Activated CD8-positive, alpha-beta T cell treated with anti-CD3 and anti-CD28 coated beads for 36 hours (primary cell): ENCODE measurements at regions not wholly inside any gene's neighbourhood (a gene's known extent, or its start where the extent isn't known, plus 50 kb on each side); places are given as distances from the start of the nearest gene placed in this dataset.
"Not testable (repeated sequence)": the region's sequence is repeated elsewhere in the genome, so short reads cannot be mapped to it uniquely, and the experiment has no call there.

ENCODE experiments used
- ATAC-seq: fragments of 200-7000 bp; cut with Tn5 transposase; one replicate; pipeline ENCODE4 v1.10.0; 2021; ENCODE audit warnings: mild to moderate bottlenecking, moderate library complexity
- CTCF ChIA-PET: fragments of 350-600 bp; sonication (Branson Sonifier 250); formaldehyde crosslinking; loops from one replicate; lab custom pipeline; 2021; ENCODE audit warnings: antibody characterized with exemption; lab: Charles Lee
- POLR2A ChIA-PET: fragments of 350-600 bp; sonication (Branson Sonifier 250); formaldehyde crosslinking; loops from one replicate; lab custom pipeline; 2021; ENCODE audit warnings: antibody characterized with exemption; lab: Charles Lee
- DNase-seq: peaks from one replicate; pipeline ENCODE4 v3.0.0-alpha.2; 2020
- H3K27ac Mint-ChIP-seq: one replicate; pipeline ENCODE4 v1.8.0; 2021; ENCODE audit warnings: mild to moderate bottlenecking, mixed read lengths
- H3K27me3 Mint-ChIP-seq: one replicate; pipeline ENCODE4 v1.8.0; 2021; ENCODE audit warnings: mixed read lengths
- H3K36me3 Mint-ChIP-seq: one replicate; pipeline ENCODE4 v1.8.0; 2021; ENCODE audit warnings: low read depth, mixed read lengths
- H3K4me1 Mint-ChIP-seq: one replicate; pipeline ENCODE4 v1.8.0; 2021; ENCODE audit warnings: low read depth, mixed read lengths
- H3K4me3 Mint-ChIP-seq: one replicate; pipeline ENCODE4 v1.8.0; 2021; ENCODE audit warnings: mild to moderate bottlenecking, moderate library complexity, mixed read lengths
- H3K9me3 Mint-ChIP-seq: one replicate; pipeline ENCODE4 v1.8.0; 2021; ENCODE audit warnings: mixed read lengths
- intact Hi-C: fragments of 100-400 bp; cut with micrococcal nuclease; formaldehyde crosslinking; loops from one replicate; pipeline ENCODE4 v1.10.0; 2022
- TF ChIP-seq, protein P1 (sequence below): fragments of 200-600 bp; IDR thresholded peaks from one replicate; pipeline ENCODE4 v1.8.0; 2022; ENCODE audit warnings: antibody characterized with exemption, mild to moderate bottlenecking

DNA sequence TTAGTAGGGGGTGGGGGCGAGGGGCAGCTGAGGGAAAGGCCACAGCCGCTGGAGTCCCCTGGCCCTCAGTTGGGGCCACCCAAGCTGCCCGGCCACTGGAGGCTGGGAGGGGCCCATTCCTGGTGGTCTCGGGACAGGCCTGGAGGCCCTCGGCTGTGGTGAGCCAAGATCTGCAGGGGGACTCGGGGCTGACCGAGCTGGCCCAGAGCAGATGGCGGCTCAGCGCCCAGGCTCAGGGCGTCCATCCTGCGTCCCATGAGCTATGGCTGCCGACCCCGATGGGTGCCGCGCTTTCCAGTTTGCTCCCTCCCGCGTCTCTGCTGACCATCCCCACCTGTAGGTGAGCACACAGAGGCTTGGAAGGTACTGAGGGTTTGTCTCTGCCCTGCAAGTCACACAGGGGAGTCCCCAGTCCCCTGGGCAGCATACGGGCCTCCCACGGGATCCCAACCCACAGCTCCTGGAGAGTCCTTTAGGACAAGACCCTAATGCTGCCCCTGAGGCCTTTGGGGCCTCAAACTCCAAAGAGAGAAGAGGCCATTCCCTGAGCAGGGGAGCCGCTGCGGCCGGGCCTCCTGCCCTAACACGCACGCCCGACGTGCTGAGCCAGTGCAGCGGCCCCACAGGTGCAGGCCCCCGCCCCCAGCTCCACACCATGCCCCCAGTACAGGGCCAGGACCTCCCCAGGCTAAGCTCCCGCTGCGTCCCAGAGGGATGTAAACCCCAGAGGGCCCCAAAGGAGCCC is 107.2 kb downstream of the MICALL2 start:
- TF ChIP-seq, protein P1, sequence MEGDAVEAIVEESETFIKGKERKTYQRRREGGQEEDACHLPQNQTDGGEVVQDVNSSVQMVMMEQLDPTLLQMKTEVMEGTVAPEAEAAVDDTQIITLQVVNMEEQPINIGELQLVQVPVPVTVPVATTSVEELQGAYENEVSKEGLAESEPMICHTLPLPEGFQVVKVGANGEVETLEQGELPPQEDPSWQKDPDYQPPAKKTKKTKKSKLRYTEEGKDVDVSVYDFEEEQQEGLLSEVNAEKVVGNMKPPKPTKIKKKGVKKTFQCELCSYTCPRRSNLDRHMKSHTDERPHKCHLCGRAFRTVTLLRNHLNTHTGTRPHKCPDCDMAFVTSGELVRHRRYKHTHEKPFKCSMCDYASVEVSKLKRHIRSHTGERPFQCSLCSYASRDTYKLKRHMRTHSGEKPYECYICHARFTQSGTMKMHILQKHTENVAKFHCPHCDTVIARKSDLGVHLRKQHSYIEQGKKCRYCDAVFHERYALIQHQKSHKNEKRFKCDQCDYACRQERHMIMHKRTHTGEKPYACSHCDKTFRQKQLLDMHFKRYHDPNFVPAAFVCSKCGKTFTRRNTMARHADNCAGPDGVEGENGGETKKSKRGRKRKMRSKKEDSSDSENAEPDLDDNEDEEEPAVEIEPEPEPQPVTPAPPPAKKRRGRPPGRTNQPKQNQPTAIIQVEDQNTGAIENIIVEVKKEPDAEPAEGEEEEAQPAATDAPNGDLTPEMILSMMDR, result no peak
- intact Hi-C loops, result no loop called here
- ATAC-seq, result no peak
- Mint-ChIP-seq H3K27ac (no peak overlapping the region), H3K27me3 (peaks cover 11% of the 10 kb centered on the region), H3K4me1 (no peaks in the 10 kb centered on the region), H3K4me3 (no peak overlapping the region), H3K9me3 (no peaks in the 10 kb centered on the region), H3K36me3 (no peaks in the 10 kb centered on the region)
- DNase-seq, result no peak
- ChIA-PET CTCF (no interaction called here), POLR2A (no interaction called here)

DNA sequence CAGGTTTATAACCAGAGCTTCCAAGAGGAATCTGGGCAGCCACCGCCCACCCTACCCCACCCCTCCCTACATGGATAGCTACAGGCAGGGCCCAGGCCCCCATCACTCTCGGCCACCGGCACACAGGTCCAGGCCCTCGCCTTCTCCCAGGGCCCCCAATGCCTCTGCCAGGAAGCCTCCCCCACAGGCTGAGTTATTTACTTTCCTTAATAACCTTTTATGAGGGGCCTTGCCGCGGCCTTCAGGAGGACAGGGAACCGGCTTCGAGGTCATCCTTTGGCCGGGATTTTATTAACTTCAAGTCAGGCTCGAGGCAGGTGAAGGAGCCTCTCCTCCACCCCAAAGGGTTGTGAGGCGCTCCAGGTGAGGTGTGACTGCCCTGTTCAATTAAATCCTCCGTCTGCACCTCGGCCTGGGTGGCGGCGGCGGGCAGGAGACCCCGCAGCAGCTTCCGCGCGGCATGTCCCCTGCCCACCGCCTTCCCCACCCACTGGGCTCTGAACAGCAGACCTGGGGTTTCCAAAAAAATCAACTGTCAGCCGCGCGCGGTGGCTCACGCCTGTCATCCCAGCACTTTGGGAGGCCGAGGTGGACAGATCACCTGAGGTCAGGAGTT is 106.5 kb downstream of the MICALL2 start:
- ChIA-PET CTCF (no interaction called here), POLR2A (no interaction called here)
- Mint-ChIP-seq H3K36me3 (no peaks in the 10 kb centered on the region), H3K27me3 (peaks cover 11% of the 10 kb centered on the region), H3K9me3 (no peaks in the 10 kb centered on the region), H3K4me1 (no peaks in the 10 kb centered on the region), H3K4me3 (no peak overlapping the region), H3K27ac (no peak overlapping the region)
- intact Hi-C loops, result no loop called here
- no peak for DNase-seq
- TF ChIP-seq, protein P1, result no peak
- ATAC-seq, result no peak

DNA sequence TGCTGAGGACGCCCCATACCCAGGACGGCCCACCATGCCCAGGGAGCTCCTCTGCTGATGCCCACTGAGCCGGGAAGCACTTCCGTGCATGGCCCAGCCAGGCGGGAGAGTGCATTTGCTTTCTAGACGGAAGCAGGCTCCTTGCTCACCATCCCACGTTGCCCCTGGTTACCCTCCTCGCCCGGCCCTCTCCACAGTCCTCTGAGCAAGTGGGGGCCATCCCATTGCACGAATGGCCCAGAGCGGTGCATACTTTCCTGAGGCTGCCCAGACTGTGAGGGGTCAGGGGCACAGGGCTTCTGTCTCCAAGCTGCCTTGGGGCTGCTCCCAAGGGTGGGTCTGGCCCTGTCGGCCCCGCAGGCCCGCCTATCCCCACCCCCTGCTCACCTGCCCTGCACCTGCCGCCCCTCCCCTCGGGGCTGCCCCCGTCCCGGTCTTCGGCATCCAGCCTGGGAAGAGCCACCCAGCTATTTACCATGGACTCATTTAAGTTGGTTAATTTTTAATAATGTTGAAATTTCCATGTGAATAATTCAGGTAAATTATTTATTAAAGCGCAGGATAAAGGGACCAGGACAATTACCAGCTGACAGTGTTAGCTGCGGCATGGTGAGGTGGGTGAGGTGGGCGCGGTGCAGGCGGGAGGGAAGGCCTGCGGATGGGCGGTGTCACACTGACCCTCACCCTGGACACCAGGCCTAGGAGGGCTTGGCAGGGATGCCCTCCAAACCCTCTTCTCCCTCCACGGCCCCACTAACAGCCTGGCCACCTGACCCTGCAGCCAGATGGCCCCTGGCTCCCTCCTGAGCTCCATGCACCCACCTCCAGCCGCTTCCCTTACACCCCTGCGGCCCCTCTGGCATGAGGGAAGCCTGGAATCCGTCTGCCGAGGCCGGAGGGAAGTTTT is 104.4 kb downstream of the MICALL2 start:
- Mint-ChIP-seq H3K27ac (no peak overlapping the region), H3K4me1 (no peaks in the 10 kb centered on the region), H3K9me3 (no peaks in the 10 kb centered on the region), H3K36me3 (no peaks in the 10 kb centered on the region), H3K27me3 (peaks cover 7% of the 10 kb centered on the region), H3K4me3 (no peak overlapping the region)
- TF ChIP-seq, protein P1, result no peak
- POLR2A ChIA-PET, result no interaction called here
- ATAC-seq (no peak), DNase-seq (no peak)
- CTCF ChIA-PET, result interaction anchor here (1.0 kb wide), 1 partner anchor 58 kb away, joined by 3 read pairs; no protein-coding TSS in a partner anchor
- intact Hi-C loops, result no loop called here

DNA sequence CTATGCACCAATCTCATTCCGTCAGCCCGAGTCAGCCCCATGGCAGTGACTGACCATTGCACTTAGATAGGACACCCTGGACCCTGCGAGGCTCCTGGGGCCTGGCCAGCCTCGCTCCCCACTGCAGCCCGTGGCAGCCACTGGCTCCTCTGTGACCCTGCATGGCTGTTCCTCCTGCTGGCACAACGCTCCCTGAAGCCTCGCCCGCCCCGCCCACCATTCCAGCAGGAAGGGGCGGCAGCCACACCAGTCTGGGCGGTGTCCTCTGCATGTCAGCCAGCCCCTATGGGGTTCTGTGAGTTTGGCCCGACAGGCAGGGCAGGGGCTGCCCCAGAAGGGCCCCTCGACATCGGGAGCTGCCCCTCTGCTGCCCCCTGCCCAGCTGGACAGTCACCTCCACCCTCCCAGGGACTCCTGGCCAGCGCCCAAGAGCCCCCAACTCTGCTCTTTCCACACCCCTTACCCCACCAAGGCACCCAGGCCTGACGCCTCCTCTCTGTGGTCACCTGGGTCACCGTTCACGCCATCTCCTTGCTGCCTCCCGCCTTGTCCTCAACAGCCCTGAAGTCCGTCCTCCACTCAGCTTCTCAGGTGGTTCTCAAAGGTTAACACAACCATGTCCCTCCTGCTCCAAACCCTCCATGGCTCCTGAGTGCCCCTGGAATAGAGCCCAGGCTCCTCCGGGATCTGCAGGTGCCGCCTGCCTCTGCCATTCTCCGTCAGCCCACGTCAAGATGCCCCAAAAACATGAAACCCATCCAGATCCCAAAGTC is 103.5 kb downstream of the MICALL2 start:
- DNase-seq (no peak), ATAC-seq (no peak)
- no peak overlapping the region for H3K27ac Mint-ChIP-seq
- ChIA-PET POLR2A (no interaction called here), CTCF (no interaction called here)
- intact Hi-C loops, result no loop called here
- TF ChIP-seq, protein P1, result no peak
- no peaks in the 10 kb centered on the region for H3K4me1 Mint-ChIP-seq
- no peaks in the 10 kb centered on the region for H3K36me3 Mint-ChIP-seq
- peaks cover 4% of the 10 kb centered on the region for H3K27me3 Mint-ChIP-seq
- H3K9me3 Mint-ChIP-seq, result no peaks in the 10 kb centered on the region
- H3K4me3 Mint-ChIP-seq, result no peak overlapping the region

DNA sequence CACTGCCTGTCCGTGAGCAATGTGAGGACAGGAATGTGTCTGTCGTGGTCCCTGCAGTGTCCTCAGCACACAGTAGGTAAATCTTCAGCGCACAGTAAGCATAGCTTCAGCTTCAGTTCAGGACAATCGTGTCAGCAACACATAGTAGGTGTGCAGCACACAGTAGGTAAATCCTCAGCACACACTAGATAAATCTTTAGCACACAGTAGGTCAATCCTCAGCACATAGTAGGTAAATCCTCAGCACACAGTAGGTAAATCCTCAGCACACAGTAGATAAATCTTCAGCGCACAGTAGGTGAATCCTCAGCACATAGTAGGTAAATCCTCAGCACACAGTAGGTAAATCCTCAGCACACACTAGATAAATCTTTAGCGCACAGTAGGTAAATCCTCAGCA is 102.4 kb downstream of the MICALL2 start:
- H3K27me3 Mint-ChIP-seq, intact Hi-C loops, H3K9me3 Mint-ChIP-seq, DNase-seq, H3K4me3 Mint-ChIP-seq, ATAC-seq, POLR2A ChIA-PET, H3K4me1 Mint-ChIP-seq, H3K27ac Mint-ChIP-seq, H3K36me3 Mint-ChIP-seq, CTCF ChIA-PET: not testable (repeated sequence)

DNA sequence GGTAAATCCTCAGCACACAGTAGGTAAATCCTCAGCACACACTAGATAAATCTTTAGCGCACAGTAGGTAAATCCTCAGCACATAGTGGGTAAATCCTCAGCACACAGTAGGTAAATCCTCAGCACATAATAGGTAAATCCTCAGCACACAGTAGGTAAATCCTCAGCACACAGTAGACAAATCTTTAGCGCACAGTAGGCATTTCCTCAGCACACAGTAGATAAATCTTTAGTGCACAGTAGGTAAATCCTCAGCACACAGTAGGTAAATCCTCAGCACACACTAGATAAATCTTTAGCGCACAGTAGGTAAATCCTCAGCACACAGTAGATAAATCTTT is 102.0 kb downstream of the MICALL2 start:
- ATAC-seq, H3K9me3 Mint-ChIP-seq, H3K27me3 Mint-ChIP-seq, H3K27ac Mint-ChIP-seq, intact Hi-C loops, H3K4me3 Mint-ChIP-seq, H3K4me1 Mint-ChIP-seq, H3K36me3 Mint-ChIP-seq, POLR2A ChIA-PET, DNase-seq, CTCF ChIA-PET: not testable (repeated sequence)
